GM21717 (cell line): ENCODE measurements at regions not wholly inside any gene's neighbourhood (a gene's known extent, or its start where the extent isn't known, plus 50 kb on each side); places are given as distances from the start of the nearest gene placed in this dataset.

Source experiments
- ATAC-seq: cut with Tn5 transposase; IDR thresholded peaks from one replicate; pipeline ENCODE4 v1.9.1; 2021; ENCODE audit warnings: mild to moderate bottlenecking, moderate library complexity; ENCODE audit not compliant: unreplicated experiment

DNA sequence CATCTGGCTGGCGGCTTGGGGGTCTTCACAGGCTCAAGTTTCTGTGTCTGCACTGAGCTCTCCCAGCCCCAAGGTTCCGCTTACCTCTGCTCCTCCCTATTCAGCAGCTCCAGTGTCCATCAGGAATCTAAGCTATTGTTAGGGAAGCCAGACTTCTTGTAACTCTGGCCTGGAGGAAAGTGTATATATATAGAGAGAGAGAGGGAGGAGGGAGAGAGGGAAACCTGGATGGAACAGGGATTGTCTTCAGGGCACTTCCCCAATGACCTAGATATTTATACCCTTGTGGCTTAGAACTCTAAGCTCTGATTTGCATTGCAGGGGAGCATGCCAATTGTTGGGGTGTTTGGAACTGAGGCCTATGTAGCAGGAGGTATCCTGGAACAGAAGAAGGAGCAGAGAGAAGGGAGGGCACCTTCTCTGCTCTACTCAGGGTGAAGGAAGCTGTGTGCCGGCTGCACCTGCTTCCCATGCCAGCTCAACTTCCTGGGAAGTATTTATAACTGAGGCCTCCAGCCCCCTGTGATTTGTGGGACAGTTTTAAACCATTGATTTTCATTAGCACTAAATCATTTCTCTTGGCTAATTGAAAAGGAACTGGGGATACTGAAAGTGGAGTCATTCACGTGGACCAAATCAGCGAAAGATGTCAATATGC is 70.9 kb downstream of the NAV1 start:
- ATAC-seq = no peak

DNA sequence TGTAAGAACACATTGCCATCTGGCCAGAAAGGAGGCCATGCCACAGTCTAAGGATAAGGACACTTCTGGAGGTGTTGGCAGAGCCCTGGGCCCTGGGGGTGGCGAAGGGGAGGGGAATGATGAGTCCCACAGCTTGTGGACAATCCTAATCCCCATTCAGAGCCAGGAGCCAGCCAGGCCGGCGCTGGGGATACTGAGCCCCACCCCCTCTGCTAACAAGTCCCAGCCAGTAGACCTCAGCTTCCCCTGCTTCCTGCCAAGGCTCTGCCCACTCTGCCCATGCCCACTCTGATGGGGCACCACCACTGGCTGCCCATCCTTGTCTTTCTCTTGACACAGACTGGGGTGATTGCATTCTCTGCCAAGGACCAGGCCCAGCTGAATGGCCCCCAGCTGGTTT is 71.9 kb downstream of the NAV1 start:
- no peak for ATAC-seq

DNA sequence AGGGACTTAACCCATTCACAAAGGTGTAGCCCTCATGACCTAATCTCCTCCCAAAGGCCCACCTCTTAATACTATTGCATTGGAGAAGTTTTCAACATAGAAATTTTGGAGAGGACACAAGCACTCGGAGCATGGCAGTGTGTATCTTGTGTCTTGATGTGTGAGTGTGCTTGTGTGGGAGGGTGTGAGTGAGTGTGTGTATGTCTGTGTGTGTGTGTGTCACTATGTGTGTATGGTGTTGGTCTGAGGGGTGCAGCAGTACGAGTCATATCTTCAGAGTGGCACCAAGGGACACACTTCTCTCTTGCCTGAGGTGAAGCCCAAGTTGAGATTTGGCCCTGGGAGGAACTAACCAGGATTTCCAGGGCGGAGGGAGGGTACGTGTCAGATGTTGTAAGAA is 73.7 kb downstream of the NAV1 start:
- ATAC-seq = no peak

DNA sequence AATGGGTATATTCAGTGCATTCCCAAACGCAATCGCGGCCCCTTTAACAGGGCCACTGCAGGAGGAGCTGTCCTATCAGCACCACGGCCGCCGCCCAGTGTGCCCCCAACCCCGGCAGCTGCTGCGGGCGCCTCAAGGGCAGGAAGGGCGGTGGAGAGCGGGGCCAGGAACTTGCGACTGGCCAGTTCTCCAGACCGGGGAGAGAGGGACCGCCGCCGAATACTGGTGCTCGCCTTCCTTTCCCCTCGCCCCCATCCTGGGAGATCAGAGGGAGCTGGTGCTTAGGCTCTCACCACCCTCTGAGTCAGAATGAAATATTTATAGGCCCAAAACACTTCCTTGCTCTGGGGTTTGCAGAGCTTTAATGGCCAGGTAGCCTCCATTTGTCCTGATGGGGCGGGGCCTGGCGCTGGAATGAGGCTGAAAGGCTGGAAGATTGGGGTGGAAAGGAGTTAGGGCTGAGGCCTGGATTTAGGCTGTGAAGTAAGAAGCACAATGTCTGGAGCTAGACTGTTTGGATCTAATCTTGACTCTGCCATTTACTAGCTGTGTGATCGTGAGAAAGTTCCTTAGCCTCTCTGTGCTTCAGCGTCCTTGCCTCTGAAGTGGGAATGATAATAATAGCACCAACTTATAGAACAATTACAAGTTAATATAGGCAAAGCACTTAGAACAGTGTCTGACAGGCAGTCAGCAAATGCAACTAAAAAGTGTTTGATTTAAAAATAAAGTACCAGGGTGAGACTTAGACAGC is 75.5 kb downstream of the NAV1 start:
- no peak for ATAC-seq

DNA sequence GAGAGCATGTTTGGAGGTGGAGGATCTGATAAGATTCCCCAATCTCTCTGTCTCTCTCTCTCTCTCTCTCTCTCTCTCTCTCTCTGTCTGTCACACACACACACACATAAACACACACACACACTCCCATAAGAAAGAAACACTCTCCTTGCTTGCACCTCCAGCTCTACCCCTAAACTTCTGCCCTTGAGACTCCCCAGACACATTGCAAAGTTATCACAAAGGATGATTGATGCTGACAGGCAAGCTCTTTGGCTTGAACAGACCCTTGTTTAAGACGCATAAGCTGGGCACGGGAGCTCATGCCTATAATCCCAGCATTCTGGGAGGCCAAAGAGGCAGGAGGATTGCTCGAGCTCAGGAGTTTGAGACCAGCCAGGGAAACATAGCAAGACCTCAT is 78.2 kb downstream of the NAV1 start:
- ATAC-seq = no peak

DNA sequence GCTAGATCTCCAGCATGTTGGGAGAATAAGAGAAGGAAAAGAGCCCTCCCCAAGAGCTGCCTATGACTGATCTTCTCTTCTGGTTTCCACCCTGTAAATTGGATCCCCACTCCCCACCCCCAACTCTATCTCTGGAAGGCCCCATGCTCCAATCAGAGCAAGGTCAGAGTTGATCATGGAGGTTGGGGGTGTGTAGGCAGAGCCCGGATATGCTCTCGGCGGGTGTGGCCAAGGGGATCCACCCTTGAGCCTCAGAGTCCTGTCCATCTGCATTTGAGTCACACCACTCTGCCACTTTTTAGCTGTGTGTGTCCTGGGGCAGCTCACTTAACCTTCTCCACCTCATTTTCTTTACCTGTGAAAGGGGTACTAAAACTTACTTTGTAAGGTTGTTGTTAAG is 79.5 kb downstream of the NAV1 start:
- no peak for ATAC-seq

DNA sequence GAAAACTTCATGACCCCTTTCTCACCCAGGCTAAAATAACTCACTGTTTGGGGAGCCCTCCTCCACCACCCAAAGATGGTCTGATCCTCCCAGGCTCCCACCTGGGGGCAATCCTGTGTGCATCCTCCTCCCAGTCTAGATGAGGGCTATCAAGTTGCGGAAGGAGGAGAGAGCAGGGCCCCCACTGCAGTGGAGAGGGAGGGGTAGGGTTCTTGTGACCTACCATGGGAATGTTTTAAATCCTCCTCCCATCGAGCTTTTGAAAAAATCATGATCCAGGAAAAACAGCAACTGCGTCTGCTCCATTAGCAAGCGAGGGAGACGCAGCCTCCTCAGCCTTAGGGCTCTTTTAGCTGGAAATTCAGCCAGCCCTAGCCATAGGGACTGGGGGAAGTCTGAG is 80.0 kb downstream of the NAV1 start:
- ATAC-seq = no peak

DNA sequence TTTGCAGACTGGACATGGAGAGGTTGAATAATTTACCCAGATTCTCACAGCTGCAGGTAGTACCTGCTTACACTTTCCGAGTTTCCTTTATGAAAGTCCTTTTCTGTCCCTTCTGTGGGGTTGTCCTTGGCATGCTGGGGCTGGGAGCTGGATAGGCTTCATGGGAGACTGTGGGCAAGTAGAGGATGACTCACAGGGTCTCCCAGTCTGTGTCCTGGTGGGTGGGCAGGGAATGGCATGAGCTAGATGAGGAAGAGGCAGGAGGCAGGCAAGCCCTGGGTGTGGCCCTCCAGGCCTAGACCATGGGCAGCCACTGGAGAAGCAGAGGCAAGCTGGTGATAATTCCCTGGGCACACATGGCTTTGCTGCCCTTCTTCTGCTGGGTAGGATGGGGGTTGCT is 80.6 kb downstream of the NAV1 start:
- no peak for ATAC-seq

DNA sequence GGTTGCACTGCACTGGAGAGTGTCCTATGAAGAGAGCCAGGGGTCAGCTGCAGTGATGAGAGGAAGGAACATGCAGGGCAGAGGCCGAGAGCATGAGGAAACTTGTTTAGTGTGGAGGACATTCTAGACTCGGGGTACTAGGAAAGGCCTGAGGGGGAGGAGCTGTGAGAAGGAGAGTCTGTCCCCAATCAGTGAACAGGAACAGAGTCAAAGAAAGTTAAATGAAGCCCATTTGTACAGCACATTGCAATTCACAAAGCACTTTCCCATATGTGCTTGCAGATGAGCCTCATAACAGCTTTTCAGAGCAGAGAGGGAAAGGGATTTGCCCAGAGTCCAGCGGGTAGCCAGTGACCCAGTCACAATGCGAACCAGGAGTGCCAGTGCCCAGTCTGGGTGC is 83.4 kb downstream of the NAV1 start:
- no peak for ATAC-seq

DNA sequence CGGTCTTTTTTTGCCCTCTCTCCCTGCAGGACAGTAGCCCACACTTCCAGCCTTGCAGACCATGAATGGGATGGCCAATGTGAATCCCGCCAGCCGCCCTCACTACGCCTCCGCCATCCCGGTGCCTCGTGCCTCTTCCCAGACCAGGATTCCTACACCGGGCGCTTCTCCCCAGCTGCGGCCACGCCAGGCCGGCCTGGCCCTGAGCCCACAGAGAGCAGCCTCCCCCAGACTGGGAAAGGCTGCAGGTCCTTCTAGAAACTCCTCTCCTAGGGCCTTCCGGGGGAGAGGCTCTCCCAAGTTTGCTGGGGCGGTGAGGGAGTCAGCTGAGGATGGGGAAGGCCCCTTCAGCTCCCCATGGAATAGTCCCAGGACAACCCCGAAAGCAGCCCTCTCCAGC is 83.9 kb downstream of the NAV1 start:
- no peak for ATAC-seq

DNA sequence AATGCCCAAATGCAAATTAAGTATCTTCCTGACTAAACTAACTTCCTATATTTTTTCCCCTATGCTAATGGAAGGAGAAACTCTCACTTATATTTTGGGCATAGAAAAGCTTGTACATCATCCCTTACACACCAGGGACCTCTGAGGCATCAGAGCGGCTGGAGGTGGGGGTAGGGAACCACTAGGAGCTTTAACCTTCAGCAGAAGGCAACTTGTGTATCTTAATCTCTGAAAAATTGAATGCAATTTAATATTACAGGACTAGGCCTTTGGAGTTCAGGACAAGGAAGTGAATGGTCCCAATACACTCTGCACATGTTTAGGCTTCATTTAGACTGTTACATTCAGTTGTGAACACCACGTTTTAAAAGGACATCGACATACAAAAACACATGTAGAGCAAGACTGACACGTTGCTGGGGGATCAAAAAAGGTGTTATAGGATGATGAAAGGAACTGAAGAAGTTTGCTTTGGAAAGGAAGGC is 85.9 kb downstream of the NAV1 start:
- ATAC-seq = no peak

DNA sequence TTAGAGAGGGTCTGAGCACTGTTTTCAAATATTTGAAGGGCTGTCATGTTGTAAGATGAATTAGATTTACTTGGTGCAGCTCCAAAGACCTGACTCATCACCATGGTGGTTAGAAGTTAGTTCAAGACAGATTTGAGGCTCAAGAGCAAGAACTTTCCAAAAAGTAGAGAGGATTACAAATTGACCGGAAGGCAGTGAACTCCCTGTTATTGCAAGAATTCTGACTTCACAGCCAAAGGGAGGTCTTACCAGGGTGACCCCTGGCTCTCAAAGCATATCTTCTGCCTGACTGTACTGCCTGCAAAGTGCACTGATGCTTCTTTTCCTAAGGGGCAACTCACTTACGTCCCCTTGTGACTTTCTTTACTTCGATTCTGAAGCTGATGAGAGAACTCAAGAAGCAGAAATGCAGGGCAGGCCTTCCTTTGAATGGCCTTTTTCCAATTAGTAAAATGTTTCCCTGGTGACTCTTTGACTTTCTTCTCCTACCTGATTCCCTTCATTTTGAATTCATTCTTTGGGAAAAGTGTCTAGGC is 86.4 kb downstream of the NAV1 start:
- no peak for ATAC-seq

DNA sequence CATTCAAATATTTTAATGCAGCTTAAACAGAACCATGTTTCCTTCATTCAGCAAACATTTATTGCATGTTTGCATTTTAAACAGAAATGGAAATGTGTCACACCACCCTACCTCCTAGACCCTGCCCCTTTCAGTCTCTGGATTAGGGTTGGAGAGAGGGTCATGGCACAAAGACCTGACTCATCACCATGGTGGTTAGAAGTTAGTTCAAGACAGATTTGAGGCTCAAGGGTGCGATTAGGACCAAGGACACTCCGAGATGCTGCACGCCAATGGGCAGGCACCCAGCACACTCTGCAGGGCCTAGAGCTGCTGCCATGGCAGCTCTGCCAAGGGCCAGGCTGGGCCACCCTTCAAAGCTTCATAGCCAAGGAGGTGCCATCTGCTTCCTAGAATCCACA is 86.9 kb downstream of the NAV1 start:
- ATAC-seq = no peak

DNA sequence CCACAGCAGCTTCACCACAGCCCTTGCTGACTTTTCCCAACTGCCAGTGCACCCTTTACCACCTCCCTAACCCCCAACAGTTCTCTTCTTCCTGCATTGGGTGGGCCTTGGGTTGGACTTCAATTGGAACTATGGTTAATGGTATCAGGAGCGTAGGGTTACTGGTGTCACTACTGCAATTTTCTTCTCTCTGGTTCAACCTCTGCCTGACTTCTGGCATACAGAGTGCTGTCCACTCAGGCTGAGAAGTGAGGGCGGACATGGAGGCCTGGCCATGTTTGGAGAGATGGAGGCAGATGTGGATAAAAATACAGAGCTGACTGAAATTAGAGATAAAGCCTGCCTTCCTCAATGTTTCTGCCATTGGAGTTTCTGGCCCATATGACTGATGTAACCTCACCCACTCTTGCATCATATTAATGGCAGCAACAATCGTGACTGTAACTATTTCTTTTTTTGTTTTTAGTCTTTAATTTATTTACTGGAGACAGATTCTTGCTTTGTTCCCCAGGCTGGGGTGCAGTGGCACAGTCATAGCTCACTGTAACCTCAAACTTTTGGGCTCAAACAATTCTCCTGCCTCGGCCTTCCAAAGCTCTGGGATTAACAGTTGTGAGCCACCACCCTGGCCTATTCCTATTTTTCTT is 87.8 kb downstream of the NAV1 start:
- no peak for ATAC-seq

DNA sequence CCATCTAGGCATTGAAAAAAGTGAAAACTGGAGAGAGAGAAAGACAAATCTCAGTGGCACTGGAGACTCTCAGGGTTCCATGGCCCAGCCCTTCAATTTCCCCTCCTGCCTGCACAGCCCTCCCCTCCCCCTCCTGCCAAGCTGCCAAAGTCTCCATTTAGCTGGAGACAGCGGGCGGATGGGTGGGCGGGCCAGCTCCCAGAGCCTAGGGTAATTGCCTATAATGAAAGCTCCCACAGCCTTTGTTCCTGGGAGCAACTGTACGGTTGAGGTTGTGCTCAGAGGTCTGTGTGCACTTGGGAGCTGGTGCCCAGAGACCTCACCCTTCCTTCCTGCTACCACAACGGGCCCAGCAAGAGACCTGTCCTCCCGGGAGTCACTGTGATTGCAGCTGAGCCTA is 89.6 kb downstream of the NAV1 start:
- no peak for ATAC-seq

DNA sequence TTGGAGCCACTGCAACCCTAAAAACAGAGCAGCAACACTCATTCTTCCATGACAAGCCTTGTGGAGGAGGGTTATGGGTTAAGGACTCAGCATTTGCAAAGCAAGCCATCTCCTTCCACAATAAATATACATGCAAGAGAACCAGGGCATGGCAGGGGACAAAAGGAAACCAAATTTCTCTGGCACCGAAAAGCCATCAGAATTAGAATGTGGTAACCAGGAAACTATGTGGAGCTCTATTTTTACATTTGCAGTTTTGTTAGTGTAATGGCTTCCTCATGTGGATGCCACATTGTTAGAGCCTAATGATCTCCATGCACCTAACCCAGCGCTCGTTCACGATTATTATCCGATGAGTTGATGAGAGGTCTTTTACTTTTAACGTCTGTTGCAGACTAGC is 91.7 kb downstream of the NAV1 start:
- ATAC-seq = no peak

DNA sequence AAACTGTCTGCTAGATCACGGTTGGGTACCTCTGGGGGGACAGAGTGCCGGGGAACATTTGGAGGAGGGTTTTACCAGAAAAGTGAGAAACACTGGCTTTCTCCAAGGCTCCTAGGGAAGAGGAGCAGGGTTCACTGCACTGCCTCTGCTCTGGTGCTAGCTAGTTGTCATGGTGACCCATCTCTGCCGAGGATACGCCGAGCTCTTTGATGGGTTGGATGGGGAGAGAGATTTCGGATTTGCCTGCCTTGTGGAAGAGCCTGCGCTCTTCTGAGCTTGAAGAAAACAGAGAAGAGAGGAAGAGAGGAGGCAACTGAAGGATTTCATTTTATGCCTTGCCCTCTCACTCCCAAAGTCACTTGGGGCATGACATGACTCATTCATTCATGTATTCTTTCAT is 92.1 kb downstream of the NAV1 start:
- ATAC-seq = no peak

DNA sequence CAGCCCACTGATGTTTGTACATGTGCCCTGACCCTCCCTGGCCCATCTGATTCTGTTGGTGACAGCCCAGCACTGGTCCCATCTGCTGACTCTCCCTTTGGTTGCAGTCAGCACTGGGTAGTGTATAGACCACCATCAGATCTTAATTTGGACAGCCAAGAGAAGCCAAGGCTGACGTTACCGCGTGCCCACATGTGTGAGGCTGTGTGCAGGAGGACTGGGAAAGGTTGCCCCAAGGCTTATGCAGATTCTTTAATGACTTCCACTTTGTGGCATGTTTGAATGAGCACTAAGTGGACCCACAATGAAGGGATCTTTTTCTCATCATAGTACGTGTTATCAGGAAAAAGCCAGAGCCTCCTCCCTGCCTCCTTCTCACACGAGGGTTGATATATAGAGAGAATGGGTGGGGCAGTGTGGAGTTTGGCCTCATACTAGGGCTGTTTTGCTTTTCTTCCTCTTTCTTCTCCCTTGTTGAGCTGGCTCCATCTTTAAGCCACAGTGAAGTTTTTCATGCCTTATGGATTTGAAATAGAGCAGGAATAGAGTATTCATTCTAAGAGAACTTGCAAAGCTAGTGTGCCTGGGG is 93.5 kb downstream of the NAV1 start:
- no peak for ATAC-seq

DNA sequence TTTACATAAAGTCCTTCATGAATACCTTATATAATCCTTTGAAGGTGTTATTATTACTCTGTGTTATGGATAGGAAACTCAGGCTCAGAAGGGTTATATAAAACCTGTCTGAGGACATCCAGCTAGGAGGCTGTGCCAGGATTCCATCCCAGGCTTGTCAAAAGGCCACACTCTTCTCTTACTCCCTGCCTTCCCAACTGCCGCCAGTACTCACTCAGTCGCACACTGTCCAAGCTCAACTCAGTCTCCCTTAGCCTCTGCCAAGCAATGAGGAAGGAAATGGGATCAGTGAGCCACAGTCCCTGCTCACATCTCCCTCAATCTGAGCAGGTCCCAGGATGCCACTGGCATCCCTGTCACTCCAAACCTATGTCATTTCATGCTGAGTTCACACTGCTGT is 94.4 kb downstream of the NAV1 start:
- ATAC-seq = no peak

DNA sequence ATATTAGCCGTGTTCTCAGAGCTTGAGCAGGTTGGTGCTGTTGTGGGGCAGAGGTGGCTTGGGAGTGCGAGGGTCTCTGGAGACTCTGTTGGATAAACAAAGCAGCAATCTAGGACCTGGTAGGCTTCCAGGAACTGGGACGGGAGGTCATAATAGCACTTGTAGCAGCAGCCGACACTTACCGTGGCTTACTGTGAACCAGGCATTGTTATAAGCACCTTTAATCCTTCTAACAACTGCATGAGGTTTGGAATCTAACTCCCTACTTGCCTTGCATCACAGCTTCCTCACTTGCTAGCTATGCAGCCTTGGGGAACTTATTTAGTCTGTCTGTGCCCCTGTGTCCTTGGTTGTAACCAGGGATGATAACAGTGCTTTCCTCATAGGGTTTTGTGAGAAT is 94.9 kb downstream of the NAV1 start:
- ATAC-seq = no peak

DNA sequence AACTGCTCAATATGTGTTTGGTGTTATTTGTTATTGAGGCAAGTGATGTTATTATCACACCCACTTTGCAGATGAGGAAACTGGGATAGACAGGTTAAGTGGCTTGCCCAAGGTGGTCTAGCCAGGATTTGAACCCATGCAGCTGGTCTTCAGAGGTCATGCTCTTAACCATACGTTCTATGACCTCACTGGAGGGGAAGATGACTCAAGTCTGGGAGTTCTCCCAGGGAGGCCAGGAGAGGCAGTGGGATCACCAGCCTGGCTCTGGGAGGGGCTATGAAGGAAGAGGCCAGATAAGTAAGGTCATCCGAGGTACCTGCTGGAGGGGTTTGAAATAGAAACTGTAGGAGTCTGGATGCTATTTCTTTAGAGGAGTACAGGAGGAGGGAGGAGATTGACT is 95.3 kb downstream of the NAV1 start:
- ATAC-seq = no peak

DNA sequence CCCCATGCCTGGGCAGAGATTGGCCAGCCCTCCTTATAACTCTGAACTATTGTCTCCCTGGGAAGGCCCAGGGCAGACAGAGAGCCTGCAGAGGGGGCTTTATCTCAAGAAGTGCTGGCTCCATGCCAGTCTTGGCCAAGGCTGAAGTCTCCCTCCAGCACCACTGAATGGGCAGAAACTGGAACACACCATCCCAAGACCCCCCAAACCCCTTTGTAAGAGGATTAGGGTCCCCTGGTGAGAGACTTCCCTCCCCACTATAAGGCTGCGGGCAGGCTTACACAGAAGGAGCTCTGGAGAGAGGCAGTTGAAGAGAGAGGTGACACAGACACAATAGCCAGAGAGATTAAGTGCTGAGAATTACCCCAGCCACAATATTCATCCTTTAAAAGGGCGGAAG is 97.2 kb downstream of the NAV1 start:
- no peak for ATAC-seq
